ENCODE measurements at regions not wholly inside any gene's neighbourhood (a gene's known extent, or its start where the extent isn't known, plus 50 kb on each side); places are given as distances from the start of the nearest gene placed in this dataset.
A peak's percentile ranks its signal among the peaks of the same experiment; 100 is the strongest.
"Not testable (repeated sequence)": the region's sequence is repeated elsewhere in the genome, so short reads cannot be mapped to it uniquely, and the experiment has no call there.

DNA sequence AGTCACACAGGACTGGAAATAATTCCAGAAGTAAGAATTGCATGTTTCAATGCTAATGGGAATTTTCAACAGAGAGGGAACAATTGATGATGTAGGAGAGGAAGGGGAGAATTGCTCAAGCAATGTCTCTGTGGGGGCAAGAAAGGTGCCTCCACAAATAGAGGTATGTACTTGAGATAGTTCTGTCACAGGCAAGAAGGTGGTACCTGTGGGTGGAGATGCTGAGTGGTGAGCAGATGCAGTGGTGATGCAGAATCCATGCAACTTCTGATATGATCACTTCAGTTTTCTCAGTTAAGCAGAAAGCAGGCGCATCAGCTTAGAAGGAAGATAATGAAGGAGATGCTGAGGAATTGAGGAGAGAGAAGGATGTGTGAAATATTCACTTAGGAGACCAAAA is 55.1 kb upstream of the SEC24B start:
- DNase-seq (ENCODE audit: low read depth in 2 of 3, low spot score in 2 of 3), result no peak

DNA sequence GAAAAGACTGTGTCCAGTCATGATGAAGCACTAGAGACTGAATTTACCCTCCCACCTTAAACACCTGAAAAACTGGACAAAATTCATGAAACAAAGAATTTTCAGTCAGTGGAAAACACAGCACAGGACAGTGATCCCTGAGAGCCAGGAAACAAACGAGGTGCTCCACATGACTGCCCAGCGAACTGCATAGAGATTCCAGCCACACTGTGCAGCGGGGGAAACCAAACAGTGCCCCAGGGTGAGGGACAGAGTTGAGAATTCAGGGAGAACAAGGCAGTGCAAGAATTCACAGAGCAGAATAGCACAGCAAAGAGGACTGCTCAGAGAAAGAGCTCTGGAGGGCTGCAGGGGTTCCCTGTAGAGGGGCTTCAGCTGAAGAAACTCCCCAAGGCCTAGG is 55.5 kb upstream of the SEC24B start:
- no peak for DNase-seq (ENCODE audit: low read depth in 2 of 3, low spot score in 2 of 3)

DNA sequence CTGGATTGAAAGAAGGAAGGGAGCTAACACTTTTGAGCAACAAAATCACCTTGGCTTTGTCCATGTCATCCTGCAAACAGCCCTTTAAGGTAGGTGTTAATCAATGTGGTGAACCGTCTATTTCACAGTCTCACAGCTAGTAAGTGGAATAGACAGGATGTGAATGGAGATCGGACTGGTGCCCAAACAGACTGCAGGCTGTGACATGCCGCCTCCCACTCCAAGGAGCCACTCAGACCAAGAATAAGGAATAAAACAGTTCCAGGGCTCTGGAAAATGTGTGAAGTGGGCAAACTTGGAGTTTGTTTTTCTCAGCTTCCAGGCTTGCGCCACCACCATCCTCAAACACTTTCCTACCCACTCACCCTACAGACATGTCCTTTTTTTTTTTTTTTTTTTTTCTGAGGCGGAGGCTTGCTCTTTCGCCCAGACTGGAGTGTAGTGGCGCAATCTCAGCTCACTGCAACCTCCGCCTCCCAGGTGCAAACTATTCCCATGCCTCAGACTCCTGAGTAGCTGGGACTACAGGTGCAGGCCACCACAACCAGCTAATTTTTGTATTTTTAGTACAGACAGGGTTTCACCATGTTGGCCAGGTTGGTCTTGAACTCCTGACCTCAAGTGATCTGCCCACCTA is 57.7 kb upstream of the SEC24B start:
- DNase-seq (ENCODE audit: low read depth in 2 of 3, low spot score in 2 of 3), result no peak

DNA sequence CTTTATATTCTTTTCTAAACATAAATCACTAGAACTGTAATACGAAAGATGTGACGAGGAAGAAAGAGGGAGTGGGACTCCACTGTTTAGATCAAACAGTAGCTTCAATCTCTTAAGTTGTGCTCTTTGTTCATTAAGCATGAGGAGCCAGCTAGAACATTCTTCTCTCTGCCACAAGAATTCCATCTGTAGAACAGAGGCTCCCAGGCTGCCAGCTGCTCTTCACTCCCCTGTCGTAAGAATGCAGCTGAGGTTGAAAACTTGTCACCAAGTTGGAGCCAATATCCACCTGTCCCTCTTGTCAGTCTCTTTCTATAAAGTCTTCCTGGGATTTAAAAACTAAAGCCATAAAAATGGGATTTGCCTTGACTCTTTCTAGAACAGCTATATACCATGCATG is 65.0 kb upstream of the SEC24B start:
- DNase-seq (ENCODE audit: low read depth in 2 of 3, low spot score in 2 of 3), result no peak

DNA sequence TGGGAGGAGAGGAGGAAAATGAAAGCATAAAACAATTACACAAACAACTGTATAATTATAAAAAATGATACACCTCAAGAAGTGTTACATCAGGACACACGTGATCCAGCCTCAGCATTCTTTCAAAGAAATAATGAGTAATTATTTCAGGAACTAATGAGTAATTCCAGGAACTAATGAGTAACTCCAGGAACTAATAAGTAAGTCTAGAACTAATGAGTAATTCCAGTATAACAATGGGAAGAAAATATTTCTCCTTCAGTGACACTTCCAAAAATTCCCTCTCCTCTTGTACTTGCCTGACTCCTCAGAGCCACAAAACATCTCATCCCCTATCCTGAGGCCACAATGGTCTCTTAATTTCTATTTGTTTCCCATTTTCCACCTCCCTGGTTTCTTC is 63.5 kb upstream of the COL25A1 start:
- DNase-seq (ENCODE audit: low read depth in 2 of 3, low spot score in 2 of 3), result no peak

DNA sequence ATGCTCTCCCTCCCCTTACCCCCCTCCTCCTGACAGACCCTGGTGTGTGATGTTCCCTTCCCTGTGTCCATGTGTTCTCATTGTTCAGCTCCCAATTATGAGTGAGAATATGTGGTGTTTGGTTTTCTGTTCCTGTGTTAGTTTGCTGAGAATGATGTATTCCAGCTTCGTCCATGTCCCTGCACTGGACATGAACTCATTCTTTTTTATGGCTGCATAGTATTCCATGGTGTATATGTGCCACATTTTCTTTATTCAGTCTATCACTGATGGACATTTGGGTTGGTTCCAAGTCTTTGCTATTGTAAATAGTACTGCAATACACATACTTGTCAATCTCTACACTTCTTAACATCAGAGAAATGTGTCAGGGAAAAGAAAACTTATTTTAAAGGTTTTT is 62.8 kb upstream of the COL25A1 start:
- not testable (repeated sequence) for DNase-seq (ENCODE audit: low read depth in 2 of 3, low spot score in 2 of 3)

DNA sequence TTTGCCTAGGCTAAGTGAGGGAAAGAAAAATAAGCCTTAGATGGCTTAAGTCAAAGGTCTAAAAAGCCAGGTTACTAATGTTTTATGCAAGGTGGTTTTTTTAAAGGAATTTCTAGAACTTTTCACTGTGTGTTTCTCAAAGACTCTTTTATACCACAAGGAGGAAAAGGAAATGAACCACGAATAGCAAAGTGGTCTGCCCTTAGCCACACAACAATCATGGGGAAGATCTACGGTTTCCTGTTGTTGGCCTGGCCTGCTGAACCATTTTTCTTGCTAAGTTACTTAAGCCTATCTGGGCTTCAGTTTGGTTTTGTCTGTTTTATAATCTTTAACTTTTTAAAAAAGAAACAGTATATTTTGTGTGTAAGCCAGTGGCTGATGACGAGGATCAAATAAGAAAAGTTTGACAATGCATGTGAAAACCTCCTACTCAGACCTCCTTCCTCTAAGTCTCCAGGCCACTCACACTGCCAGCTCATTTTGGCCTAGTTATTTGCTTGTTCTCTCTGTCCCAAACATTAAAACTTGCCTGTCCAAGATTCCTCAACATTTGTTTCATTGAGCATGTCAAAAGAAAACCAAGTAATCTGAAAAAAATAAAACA is 56.7 kb upstream of the COL25A1 start:
- peak in 2 of 3 donors; percentile 58 to 79 for DNase-seq (ENCODE audit: low read depth in 2 of 3, low spot score in 2 of 3)

DNA sequence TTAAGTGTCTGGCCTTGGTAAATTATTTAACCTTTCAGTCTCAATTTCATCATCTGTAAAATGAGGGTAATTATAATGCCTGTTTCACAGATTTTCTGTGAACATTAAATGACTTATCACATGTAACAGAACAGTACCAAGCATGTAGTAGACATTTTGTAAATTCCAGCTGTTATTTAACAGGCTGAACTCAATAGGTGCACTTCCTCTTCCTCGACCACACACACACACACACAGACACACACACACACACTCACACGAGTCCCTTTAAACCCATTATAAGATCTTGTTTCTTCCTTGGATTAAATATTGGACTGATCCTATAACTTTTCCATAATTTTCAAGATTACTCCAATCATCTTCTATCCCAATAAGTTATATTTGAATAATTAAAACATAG is 53.4 kb upstream of the COL25A1 start:
- DNase-seq (ENCODE audit: low read depth in 2 of 3, low spot score in 2 of 3), result peak in 2 of 3 donors; percentile 19 to 49

DNA sequence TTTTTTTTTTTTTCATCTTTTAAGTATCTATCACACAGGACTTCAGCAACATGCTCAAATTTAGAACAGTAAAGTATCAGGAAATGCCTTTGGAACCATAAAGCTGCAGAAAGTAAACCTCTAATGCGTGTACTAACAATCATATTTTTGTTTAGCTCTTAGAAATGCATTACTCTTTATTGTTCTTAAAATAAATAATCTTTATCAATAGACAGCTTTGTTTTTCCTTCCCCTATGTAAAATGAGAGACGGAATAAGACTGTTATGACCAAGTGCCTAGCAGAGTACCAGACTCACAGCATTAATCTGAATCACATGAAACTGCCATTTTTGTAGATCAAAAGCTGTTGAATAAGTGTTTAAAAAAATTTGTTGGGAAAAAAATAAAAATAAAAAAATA is 50.5 kb upstream of the COL25A1 start:
- DNase-seq (ENCODE audit: low read depth in 2 of 3, low spot score in 2 of 3), result no peak

All from hematopoietic multipotent progenitor cell (in vitro differentiated cells).